ENCODE measurements at regions not wholly inside any gene's neighbourhood (a gene's known extent, or its start where the extent isn't known, plus 50 kb on each side); places are given as distances from the start of the nearest gene placed in this dataset.

GRCh38 chr22:27472975-27473374, 328.6 kb downstream of the MN1 start:
- no peak for DNase-seq (ENCODE audit: low read depth)

DNA sequence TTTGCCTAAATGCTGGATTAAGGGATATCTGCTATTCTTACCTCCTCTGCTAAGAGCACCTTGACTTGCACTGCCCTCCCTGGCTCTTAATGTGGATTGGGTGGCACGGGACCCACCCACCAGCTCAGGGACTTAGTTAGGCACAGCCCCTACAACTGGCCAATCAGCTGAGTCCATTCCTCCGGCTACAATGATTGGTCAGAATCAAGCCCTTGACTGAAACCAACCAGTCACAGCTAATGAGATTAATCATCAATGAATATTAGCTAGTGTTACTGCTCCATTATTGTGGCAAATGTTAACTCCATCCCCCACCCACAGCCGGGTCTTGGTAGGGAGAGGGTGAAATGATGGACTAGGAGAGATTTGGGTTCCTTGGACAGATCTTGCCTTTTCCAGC, 328.0 kb downstream of the MN1 start:
- DNase-seq (ENCODE audit: low read depth): no peak

- no peak for DNase-seq (ENCODE audit: low read depth)
These were observed 327.4 kb downstream of the MN1 start for GRCh38 chr22:27474112-27474571.

DNA sequence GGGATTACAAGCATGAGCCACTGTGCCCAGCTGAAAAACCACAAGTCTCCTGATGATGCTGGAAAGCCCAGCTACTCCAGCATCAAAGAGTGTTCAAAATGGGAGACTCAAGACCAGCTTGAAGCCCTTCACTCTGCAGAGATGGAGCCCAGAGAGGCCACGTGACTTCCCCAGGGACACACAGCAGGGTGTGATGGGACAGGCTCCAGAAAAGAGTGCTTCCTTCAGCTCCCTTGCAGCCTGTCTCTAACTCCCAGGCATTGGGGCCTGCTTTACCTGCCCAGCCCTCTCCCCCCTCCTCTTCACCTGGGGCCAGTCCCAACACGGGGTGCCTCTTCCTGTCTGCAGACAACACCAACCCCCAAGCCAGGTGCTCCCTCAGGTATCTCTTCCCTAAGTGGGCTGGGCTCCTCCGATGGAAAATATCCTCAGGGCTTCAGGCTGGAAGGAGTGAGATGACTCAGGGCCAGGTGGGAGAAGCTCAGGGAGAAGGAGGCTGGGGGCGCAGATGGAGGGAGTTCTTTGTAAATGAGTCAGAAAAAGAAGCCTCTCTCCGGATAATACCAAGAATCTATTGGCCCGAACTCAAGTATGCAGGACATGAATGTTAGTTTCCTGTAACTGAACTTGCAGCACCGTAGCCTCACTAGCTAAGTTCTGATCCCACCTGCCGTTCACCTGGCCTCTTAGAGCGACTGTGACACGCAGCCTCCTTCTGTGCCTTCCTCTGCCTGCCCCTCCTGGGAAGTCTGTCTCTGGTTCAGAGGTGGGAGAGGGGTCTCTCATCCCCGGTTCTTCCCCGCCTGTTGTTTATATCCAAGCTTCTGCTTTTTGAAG, 326.6 kb downstream of the MN1 start:
- DNase-seq (ENCODE audit: low read depth): peak; percentile 8

DNA sequence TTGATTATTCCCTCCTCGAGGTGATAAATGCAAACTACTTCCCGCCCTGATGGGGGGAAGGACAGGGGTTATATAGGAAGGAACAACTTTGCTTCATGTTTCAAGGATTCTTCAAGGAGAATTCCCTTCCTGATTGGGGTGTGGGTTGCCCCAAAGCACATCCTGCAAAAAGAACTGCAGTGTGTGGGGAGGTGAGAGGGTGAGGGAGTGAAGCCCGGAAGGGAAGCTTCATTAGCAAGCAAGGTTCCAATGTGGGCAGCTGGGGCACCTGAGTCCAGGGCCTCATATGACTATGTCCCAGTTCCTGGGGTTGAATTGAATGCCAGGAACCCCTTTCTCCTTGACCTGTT, 326.0 kb downstream of the MN1 start:
- no peak for DNase-seq (ENCODE audit: low read depth)

GRCh38 chr22:27476318-27476717, 325.2 kb downstream of the MN1 start:
- no peak for DNase-seq (ENCODE audit: low read depth)

- peak; percentile 25 for DNase-seq (ENCODE audit: low read depth)
These were observed 324.8 kb downstream of the MN1 start for GRCh38 chr22:27476729-27477128.

GRCh38 chr22:27477171-27477570, 324.4 kb downstream of the MN1 start:
- DNase-seq (ENCODE audit: low read depth): no peak

DNA sequence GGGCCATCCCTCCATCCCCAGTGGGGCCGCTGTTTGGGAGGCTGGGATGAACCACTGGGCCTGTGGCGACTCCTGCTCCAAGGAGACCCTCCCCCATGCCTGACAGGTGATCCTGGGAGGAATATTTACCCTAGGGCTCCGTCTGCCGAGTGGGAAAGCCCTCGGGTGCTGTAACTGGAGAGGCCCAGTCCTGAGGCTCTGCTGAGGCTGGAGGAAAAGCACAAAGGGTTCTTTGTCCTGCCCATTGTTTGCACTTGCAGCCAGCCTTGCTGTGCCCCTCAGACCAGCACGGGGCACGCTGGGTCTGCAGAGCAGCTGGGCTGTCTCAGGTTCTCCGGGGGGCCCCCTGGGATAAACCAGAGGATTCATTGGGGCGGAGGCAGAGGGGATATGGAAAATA, 321.1 kb downstream of the MN1 start:
- DNase-seq (ENCODE audit: low read depth): no peak

- no peak for DNase-seq (ENCODE audit: low read depth)
These were observed 319.2 kb downstream of the MN1 start for GRCh38 chr22:27482402-27482801.

GRCh38 chr22:27483095-27483785, 318.3 kb downstream of the MN1 start:
- no peak for DNase-seq (ENCODE audit: low read depth)

GRCh38 chr22:27485842-27486241, 315.7 kb downstream of the MN1 start:
- no peak for DNase-seq (ENCODE audit: low read depth)

DNA sequence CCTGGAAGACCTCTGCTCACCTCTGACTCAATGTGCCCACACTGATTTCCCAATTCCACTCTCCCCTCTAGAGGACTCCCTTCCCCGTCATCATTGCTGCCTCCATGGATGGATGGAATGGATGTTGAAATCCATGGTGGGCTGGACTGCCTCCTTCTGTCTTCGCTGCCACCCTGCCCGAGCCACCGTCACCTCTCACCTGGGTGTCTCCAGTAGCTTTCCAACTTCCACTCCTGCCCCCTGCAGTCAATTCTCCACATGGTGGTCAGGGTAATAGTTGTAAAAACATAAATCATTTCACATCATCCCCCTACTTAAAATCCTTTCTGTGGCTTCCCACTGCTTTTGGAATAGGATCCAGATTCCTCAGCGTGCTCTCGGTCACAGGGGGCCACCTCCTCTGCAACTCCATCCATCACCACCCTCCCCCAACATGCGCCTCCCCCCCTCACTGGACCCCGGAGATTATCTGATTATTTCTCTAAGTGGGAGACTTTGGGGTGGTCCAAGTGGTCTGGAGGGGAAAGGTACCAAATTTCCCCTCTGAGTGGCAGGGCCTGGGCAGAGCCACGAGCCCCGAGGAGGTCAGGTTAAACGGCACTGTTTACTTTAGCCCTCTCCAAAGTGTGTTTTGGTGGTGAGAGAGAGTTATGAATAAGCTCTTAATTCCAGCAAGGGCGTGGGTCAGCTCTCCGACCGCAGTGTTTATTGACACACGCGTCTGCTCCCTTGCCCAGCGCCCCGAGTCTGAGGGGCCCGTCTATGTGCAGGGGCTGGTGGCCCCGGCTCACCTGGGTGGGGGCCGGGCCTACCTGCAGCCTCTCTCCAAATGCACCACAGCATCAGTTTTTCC, 313.7 kb downstream of the MN1 start:
- peak; percentile 25 for DNase-seq (ENCODE audit: low read depth)

DNA sequence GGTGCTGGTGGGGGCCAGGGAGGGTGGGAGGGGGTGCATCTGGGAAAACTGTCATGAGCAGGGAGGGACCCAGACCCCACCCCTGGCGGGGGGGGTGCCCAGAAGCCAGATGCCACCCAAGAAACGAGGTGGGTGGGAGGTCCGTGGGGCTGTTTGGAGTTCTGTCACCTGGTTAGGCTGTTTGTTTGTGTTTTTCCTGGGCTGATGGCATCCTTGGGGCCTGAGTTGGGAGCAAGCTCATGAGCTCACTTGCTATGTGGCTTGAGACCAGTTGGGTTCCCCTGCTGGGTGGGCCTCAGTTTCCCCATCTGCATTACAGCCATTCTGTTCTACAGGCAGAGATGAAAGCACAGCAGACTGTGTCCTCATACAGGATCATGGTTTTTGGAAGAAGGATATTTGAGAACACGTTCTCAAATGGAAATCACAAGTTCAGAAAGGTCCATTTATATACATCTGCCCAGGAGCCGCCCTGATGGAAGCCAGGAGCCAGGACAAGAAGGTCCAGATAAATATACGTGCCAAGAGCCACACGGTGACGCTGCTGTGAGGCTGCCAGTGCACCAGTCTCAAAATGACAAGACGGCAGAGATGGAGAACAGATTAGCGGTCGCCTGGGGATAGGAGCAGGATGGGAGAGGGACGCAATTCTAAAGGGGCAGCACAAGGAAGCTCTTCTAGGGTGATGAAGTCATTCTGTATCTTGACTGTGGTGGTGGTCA, 312.9 kb downstream of the MN1 start:
- no peak for DNase-seq (ENCODE audit: low read depth)

DNA sequence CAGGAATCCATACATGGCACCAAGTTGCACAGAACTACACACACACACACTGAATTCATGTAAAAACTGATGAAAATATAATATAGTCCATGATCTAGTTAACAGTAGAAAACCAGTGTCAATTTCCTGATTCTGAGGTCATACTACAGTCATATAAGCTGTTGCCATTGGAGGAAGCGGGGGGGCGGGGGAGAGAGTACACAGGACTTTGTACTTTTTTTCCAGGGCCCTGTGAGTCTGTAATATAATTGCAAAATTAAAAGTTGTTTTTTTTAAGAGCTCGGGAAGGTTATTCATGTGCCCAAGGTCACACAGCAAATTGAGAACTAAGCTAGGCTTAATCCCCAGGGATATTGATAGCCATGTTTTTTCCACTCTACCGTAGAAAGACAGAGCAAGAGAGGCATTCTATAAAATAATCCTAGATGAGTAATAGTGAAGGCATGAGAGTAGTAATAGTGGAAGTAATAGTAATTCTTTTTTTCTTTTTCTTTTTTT, 312.3 kb downstream of the MN1 start:
- DNase-seq (ENCODE audit: low read depth): peak; percentile 52

DNA sequence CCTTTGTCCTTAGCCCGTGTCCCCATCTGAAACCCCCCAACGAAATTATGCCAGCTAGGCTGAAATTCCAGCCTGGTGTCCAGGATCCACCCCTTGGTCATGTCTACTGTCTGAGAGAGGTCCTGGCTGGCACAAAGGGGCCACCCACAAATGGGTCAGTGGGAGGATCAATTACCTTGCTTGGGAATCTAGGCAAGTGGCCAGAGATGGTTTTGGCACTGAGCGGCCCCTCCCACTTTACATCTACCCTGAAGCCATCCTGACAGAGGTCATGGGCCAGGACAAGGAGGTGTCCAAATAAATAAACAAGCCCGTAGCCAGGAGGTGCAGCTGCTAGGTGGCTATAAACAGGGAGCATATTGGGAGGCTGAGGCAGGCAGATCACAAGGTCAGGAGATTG, 311.5 kb downstream of the MN1 start:
- DNase-seq (ENCODE audit: low read depth): no peak

- DNase-seq (ENCODE audit: low read depth): no peak
These were observed 309.7 kb downstream of the MN1 start for GRCh38 chr22:27491888-27492287.

GRCh38 chr22:27492566-27493201, 308.9 kb downstream of the MN1 start:
- no peak for DNase-seq (ENCODE audit: low read depth)

- DNase-seq (ENCODE audit: low read depth): no peak
These were observed 307.8 kb downstream of the MN1 start for GRCh38 chr22:27493796-27494195.

DNA sequence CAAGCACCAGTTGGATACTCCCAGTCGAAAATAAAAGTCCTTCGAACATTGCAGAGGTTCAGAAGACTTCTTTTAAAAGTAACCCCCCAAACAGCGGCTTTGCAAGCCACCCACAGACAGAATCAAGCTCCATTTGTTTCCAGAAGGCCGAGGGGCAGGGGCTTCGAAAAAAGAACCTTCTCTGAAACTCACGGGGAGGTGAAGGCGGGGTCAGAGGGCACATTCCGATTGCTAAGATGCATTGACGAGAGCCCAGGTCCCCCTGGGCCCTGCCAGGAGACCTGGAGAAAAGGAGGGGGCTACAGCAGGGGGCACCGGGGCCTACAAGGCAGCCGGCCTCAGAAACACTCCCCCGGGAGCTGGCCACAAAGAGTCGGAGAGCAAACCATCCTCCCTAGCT, 306.8 kb downstream of the MN1 start:
- DNase-seq (ENCODE audit: low read depth): no peak

- no peak for DNase-seq (ENCODE audit: low read depth)
These were observed 306.2 kb downstream of the MN1 start for GRCh38 chr22:27495325-27495724.
